H1 (cell line): ENCODE measurements at regions not wholly inside any gene's neighbourhood (a gene's known extent, or its start where the extent isn't known, plus 50 kb on each side); places are given as distances from the start of the nearest gene placed in this dataset.

Source experiments
- CREB1 ChIP-seq: IDR thresholded peaks from 2 replicates; pipeline ENCODE4 v1.6.1; 2012; ENCODE audit warnings: inconsistent platforms
- EGR1 ChIP-seq: IDR thresholded peaks from 2 replicates; pipeline ENCODE4 v1.6.1; 2011; ENCODE audit warnings: low read depth, low read length, borderline replicate concordance
- EZH2 ChIP-seq: fragments of 200-600 bp; sonication (generic); IDR thresholded peaks from 2 replicates; pipeline ENCODE4 v1.7.1; 2012; ENCODE audit warnings: low read depth, mild to moderate bottlenecking, moderate library complexity, low read length, inconsistent platforms; ENCODE audit not compliant: severe bottlenecking
- GABPA ChIP-seq: IDR thresholded peaks from 2 replicates; pipeline ENCODE4 v1.6.1; 2011; ENCODE audit warnings: mild to moderate bottlenecking, low read length, moderate library complexity, borderline replicate concordance; ENCODE audit not compliant: insufficient read depth
- POLR2A ChIP-seq, 2 experiments: IDR thresholded peaks; 1 replicate in 1 of 2; 2 replicates in 1 of 2; pipeline ENCODE4 v1.6.1; 2011; ENCODE audit warnings: low read depth in 2 of 2, low read length in 2 of 2, mild to moderate bottlenecking in 2 of 2; ENCODE audit errors: control extremely low read depth in 1 of 2
- TAF1 ChIP-seq: IDR thresholded peaks from 2 replicates; pipeline ENCODE4 v1.6.1; 2011; ENCODE audit warnings: mild to moderate bottlenecking, low read depth, low read length
- TAF7 ChIP-seq: optimal IDR thresholded peaks from 2 replicates; pipeline ENCODE3; 2011; ENCODE audit warnings: low read depth, mild to moderate bottlenecking, inconsistent platforms, low read length, moderate library complexity, borderline replicate concordance
- YY1 ChIP-seq: IDR thresholded peaks from 2 replicates; pipeline ENCODE4 v1.6.1; 2011; ENCODE audit warnings: low read depth, mild to moderate bottlenecking, low read length
- ZNF274 ChIP-seq: IDR thresholded peaks from 2 replicates; pipeline ENCODE4 v1.7.0; 2012; ENCODE audit warnings: low read length, borderline replicate concordance; ENCODE audit errors: extremely low read depth
- TF ChIP-seq, protein P1 (sequence below), 3 experiments: IDR thresholded peaks; 1 replicate in 2 of 3; 2 replicates in 1 of 3; pipeline versions ENCODE4 v1.5.1 to v1.6.1; 2011; ENCODE audit warnings: low read length in 3 of 3, mild to moderate bottlenecking in 3 of 3, inconsistent platforms in 2 of 3, low read depth in 1 of 3, moderate library complexity in 1 of 3; ENCODE audit not compliant: insufficient read depth in 1 of 3; ENCODE audit errors: control extremely low read depth in 1 of 3

DNA sequence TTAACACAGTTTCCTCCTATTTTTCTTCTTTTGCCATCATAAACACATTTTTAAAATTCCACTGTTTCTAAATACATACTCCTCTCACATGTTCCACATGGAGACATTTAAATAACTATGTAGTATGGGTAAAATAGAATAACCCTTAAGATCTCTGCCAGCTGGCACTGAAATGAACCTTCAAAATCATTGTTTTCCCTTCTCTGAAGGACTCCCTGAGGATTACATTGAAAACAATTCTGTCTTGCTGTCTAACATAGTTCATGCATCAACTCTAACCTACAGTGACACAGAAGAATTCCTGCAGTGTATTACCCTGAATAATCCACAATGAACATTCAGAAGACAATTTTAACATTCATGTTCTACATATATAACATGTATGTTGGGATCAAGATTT is 1361.8 kb upstream of the CITED2 start:
- TF ChIP-seq GABPA: no peak
- TF ChIP-seq TAF7: no peak
- no peak for TF ChIP-seq POLR2A (IDR thresholded peaks at IDR 0.05; ENCODE audit: control extremely low read depth in 1 of 2, low read depth in 2 of 2, low read length in 2 of 2)
- TF ChIP-seq YY1: no peak
- TF ChIP-seq, protein P1, sequence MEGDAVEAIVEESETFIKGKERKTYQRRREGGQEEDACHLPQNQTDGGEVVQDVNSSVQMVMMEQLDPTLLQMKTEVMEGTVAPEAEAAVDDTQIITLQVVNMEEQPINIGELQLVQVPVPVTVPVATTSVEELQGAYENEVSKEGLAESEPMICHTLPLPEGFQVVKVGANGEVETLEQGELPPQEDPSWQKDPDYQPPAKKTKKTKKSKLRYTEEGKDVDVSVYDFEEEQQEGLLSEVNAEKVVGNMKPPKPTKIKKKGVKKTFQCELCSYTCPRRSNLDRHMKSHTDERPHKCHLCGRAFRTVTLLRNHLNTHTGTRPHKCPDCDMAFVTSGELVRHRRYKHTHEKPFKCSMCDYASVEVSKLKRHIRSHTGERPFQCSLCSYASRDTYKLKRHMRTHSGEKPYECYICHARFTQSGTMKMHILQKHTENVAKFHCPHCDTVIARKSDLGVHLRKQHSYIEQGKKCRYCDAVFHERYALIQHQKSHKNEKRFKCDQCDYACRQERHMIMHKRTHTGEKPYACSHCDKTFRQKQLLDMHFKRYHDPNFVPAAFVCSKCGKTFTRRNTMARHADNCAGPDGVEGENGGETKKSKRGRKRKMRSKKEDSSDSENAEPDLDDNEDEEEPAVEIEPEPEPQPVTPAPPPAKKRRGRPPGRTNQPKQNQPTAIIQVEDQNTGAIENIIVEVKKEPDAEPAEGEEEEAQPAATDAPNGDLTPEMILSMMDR (IDR thresholded peaks at IDR 0.05; ENCODE audit: control extremely low read depth in 1 of 3, insufficient read depth in 1 of 3, low read depth in 1 of 3, low read length in 3 of 3): no peak
- no peak for TF ChIP-seq TAF1
- no peak for TF ChIP-seq EZH2
- TF ChIP-seq EGR1: no peak
- TF ChIP-seq ZNF274: no peak
- TF ChIP-seq CREB1: no peak
